ENCODE measurements at regions not wholly inside any gene's neighbourhood (a gene's known extent, or its start where the extent isn't known, plus 50 kb on each side); places are given as distances from the start of the nearest gene placed in this dataset.

DNA sequence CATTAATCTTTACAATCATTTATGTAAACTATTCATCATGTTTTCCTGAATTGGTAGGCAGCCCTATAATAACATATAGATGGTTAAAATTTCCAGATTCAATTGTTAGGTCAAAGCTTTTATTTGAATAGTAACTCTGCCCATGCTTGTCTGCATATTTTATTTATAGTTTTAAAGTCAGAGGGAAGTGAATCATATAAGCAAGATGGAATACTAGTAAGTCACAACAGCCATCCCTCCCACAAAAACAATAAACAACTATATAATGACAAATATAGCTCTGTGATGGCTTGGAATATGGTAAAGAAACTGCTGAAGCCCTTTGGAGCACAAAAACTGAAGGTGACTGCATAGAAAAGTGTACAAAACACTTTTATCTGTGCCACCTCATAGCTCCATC, 156.3 kb upstream of the TMEM106B start:
- peaks cover 9% of the 10 kb centered on the region for H3K9me3 ChIP-seq (ENCODE audit: low read depth)
- H3K4me2 ChIP-seq: no peak overlapping the region
- no peaks in the 10 kb centered on the region for H3K4me1 ChIP-seq (ENCODE audit: insufficient read depth)
- H3K27me3 ChIP-seq: no peaks in the 10 kb centered on the region
- no peak for DNase-seq (ENCODE audit: low spot score)
- no peak overlapping the region for H2AFZ ChIP-seq
- H3K79me2 ChIP-seq: no peaks in the 10 kb centered on the region
- H3K36me3 ChIP-seq (replicated peaks; ENCODE audit: insufficient read depth, low read depth): no peaks in the 10 kb centered on the region
- no peak for TF ChIP-seq EZH2phosphoT487 (IDR thresholded peaks at IDR 0.05; ENCODE audit: low read depth, severe bottlenecking, unreplicated experiment)
- H3K27ac ChIP-seq: no peak overlapping the region
- no peaks in the 10 kb centered on the region for H4K20me1 ChIP-seq (ENCODE audit: insufficient read depth, poor library complexity, severe bottlenecking)
- no peaks in the 10 kb centered on the region for H3K9me2 ChIP-seq (replicated peaks; ENCODE audit: insufficient read depth)
- H3K4me3 ChIP-seq: no peak overlapping the region

GRCh38 chr7:12056381-12056780, 154.7 kb upstream of the TMEM106B start:
- no peaks in the 10 kb centered on the region for H3K27me3 ChIP-seq
- H3K36me3 ChIP-seq (replicated peaks; ENCODE audit: insufficient read depth, low read depth): no peaks in the 10 kb centered on the region
- H3K9me2 ChIP-seq (replicated peaks; ENCODE audit: insufficient read depth): no peaks in the 10 kb centered on the region
- no peak overlapping the region for H3K4me2 ChIP-seq
- no peak overlapping the region for H3K27ac ChIP-seq
- TF ChIP-seq EZH2 (IDR thresholded peaks at IDR 0.05; ENCODE audit: borderline replicate concordance) (no peak), CTCF (IDR thresholded peaks at IDR 0.05; ENCODE audit: poor library complexity) (no peak)
- no peaks in the 10 kb centered on the region for H4K20me1 ChIP-seq (ENCODE audit: insufficient read depth, poor library complexity, severe bottlenecking)
- no peak overlapping the region for H3K4me3 ChIP-seq
- no peak overlapping the region for H2AFZ ChIP-seq
- peaks cover 9% of the 10 kb centered on the region for H3K9me3 ChIP-seq (ENCODE audit: low read depth)
- H3K79me2 ChIP-seq: no peaks in the 10 kb centered on the region
- no peaks in the 10 kb centered on the region for H3K4me1 ChIP-seq (ENCODE audit: insufficient read depth)
- DNase-seq (ENCODE audit: low spot score): no peak

- no peaks in the 10 kb centered on the region for H3K9me2 ChIP-seq (replicated peaks; ENCODE audit: insufficient read depth)
- H3K4me1 ChIP-seq (ENCODE audit: insufficient read depth): no peaks in the 10 kb centered on the region
- no peaks in the 10 kb centered on the region for H3K27me3 ChIP-seq
- no peak overlapping the region for H3K4me3 ChIP-seq
- no peak overlapping the region for H3K27ac ChIP-seq
- DNase-seq (ENCODE audit: low spot score): no peak
- no peaks in the 10 kb centered on the region for H3K79me2 ChIP-seq
- no peak for TF ChIP-seq EZH2 (IDR thresholded peaks at IDR 0.05; ENCODE audit: borderline replicate concordance)
- no peak for TF ChIP-seq CTCF (IDR thresholded peaks at IDR 0.05; ENCODE audit: poor library complexity)
- TF ChIP-seq EZH2phosphoT487 (IDR thresholded peaks at IDR 0.05; ENCODE audit: low read depth, severe bottlenecking, unreplicated experiment): no peak
- no peaks in the 10 kb centered on the region for H3K36me3 ChIP-seq (replicated peaks; ENCODE audit: insufficient read depth, low read depth)
- H3K4me2 ChIP-seq: no peak overlapping the region
- H3K9me3 ChIP-seq (ENCODE audit: low read depth): peaks cover 9% of the 10 kb centered on the region
- H4K20me1 ChIP-seq (ENCODE audit: insufficient read depth, poor library complexity, severe bottlenecking): no peaks in the 10 kb centered on the region
- H2AFZ ChIP-seq: no peak overlapping the region
- WGBS (ENCODE audit: low lambda C conversion rate, missing lambda C conversion rate): 83% methylated on average over 2 of the region's 2 CpGs
Observed at GRCh38 chr7:12056977-12057376, 154.1 kb upstream of the TMEM106B start.

DNA sequence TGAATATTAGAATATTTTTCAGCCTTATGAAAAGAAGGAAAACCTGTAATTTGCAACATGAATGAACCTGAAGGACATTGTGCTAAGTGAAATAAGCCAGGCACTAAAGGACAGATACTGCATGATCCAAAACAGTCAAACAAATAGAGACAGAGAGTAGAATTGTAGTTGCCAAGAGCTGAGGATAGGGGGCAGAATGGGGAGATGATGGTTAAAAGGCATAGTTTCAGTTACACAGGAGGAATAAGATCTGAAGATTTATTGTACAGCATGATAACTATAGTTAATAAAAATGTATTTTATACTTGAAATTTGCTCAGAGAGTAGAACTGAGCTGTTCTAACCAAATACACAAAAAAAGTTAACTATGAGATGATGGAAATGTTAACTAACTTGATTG, 149.0 kb upstream of the TMEM106B start:
- Histone ChIP-seq H3K79me2 (no peaks in the 10 kb centered on the region), H3K4me3 (no peak overlapping the region), H3K4me1 (ENCODE audit: insufficient read depth) (peaks cover 7% of the 10 kb centered on the region), H2AFZ (no peak overlapping the region), H3K27me3 (no peaks in the 10 kb centered on the region), H3K9me2 (replicated peaks; ENCODE audit: insufficient read depth) (no peaks in the 10 kb centered on the region), H3K9me3 (ENCODE audit: low read depth) (peaks cover 5% of the 10 kb centered on the region), H3K27ac (no peak overlapping the region), H3K36me3 (replicated peaks; ENCODE audit: insufficient read depth, low read depth) (no peaks in the 10 kb centered on the region), H4K20me1 (ENCODE audit: insufficient read depth, poor library complexity, severe bottlenecking) (no peaks in the 10 kb centered on the region), H3K4me2 (no peak overlapping the region)
- TF ChIP-seq EZH2 (IDR thresholded peaks at IDR 0.05; ENCODE audit: borderline replicate concordance) (no peak), EZH2phosphoT487 (IDR thresholded peaks at IDR 0.05; ENCODE audit: low read depth, severe bottlenecking, unreplicated experiment) (no peak), CTCF (IDR thresholded peaks at IDR 0.05; ENCODE audit: poor library complexity) (no peak)
- DNase-seq (ENCODE audit: low spot score): no peak

Data from hepatocyte (in vitro differentiated cells).